ENCODE measurements at regions not wholly inside any gene's neighbourhood (a gene's known extent, or its start where the extent isn't known, plus 50 kb on each side); places are given as distances from the start of the nearest gene placed in this dataset.

DNA sequence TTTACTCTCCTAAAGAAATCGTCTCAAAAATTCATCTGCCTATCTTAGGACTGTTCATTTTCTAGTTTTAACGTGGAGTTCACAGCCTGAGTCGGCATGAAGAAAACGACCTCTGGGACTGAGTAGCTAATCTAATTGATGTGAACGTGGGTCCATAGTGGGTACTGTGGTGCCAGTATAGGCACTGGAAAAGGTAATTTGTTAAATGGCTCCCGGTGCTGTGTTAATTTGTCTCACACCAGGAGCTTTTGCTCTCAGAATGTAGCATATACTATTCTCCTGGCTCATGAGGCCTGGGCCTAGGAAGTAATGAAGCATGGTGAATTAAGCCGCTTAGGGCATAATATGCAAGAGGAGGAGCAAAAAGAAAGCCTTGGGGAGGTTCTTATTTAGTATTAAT, 414.4 kb upstream of the NXPH2 start:
- TF ChIP-seq YY1 (IDR thresholded peaks at IDR 0.05) (no peak), FOXA2 (IDR thresholded peaks at IDR 0.05) (no peak), EGR1 (IDR thresholded peaks at IDR 0.05; ENCODE audit: low read depth in 2 of 2) (no peak), RXRA (IDR thresholded peaks at IDR 0.05) (no peak), SP1 (IDR thresholded peaks at IDR 0.05) (no peak), GABPA (IDR thresholded peaks at IDR 0.05 in 1 of 2, conservative IDR thresholded peaks at IDR 0.05 in 1 of 2) (no peak), TAF1 (conservative IDR thresholded peaks at IDR 0.05) (no peak), JUND (IDR thresholded peaks at IDR 0.05) (no peak), NR2F2 (IDR thresholded peaks at IDR 0.05) (no peak)
- TF ChIP-seq, protein P1, sequence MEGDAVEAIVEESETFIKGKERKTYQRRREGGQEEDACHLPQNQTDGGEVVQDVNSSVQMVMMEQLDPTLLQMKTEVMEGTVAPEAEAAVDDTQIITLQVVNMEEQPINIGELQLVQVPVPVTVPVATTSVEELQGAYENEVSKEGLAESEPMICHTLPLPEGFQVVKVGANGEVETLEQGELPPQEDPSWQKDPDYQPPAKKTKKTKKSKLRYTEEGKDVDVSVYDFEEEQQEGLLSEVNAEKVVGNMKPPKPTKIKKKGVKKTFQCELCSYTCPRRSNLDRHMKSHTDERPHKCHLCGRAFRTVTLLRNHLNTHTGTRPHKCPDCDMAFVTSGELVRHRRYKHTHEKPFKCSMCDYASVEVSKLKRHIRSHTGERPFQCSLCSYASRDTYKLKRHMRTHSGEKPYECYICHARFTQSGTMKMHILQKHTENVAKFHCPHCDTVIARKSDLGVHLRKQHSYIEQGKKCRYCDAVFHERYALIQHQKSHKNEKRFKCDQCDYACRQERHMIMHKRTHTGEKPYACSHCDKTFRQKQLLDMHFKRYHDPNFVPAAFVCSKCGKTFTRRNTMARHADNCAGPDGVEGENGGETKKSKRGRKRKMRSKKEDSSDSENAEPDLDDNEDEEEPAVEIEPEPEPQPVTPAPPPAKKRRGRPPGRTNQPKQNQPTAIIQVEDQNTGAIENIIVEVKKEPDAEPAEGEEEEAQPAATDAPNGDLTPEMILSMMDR (IDR thresholded peaks at IDR 0.05; ENCODE audit: low read depth, low read length, missing input control): no peak
- TF ChIP-seq, protein P2, sequence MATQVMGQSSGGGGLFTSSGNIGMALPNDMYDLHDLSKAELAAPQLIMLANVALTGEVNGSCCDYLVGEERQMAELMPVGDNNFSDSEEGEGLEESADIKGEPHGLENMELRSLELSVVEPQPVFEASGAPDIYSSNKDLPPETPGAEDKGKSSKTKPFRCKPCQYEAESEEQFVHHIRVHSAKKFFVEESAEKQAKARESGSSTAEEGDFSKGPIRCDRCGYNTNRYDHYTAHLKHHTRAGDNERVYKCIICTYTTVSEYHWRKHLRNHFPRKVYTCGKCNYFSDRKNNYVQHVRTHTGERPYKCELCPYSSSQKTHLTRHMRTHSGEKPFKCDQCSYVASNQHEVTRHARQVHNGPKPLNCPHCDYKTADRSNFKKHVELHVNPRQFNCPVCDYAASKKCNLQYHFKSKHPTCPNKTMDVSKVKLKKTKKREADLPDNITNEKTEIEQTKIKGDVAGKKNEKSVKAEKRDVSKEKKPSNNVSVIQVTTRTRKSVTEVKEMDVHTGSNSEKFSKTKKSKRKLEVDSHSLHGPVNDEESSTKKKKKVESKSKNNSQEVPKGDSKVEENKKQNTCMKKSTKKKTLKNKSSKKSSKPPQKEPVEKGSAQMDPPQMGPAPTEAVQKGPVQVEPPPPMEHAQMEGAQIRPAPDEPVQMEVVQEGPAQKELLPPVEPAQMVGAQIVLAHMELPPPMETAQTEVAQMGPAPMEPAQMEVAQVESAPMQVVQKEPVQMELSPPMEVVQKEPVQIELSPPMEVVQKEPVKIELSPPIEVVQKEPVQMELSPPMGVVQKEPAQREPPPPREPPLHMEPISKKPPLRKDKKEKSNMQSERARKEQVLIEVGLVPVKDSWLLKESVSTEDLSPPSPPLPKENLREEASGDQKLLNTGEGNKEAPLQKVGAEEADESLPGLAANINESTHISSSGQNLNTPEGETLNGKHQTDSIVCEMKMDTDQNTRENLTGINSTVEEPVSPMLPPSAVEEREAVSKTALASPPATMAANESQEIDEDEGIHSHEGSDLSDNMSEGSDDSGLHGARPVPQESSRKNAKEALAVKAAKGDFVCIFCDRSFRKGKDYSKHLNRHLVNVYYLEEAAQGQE (IDR thresholded peaks at IDR 0.05): no peak
- Histone ChIP-seq H3K9me3 (ENCODE audit: control insufficient read depth in 4 of 4, low read length in 3 of 4) (no peaks in the 10 kb centered on the region), H3K27ac (ENCODE audit: low read depth in 1 of 2, low read length in 2 of 2) (no peak overlapping the region), H3K9ac (ENCODE audit: low read depth in 1 of 2, low read length in 2 of 2) (no peak overlapping the region), H3K4me3 (ENCODE audit: low read depth in 1 of 3, low read length in 3 of 3) (no peak overlapping the region), H3K27me3 (ENCODE audit: control insufficient read depth in 4 of 4, insufficient read depth in 4 of 4, low read length in 3 of 4) (no peaks in the 10 kb centered on the region), H3K36me3 (ENCODE audit: control insufficient read depth in 4 of 4, insufficient read depth in 3 of 4, low read depth in 1 of 4, low read length in 3 of 4) (no peaks in the 10 kb centered on the region), H3K4me1 (ENCODE audit: control insufficient read depth in 4 of 4, insufficient read depth in 4 of 4, low read length in 3 of 4) (no peaks in the 10 kb centered on the region)
- DNase-seq (ENCODE audit: low spot score): no peak
- WGBS: 83% methylated on average over 7 of the region's 7 CpGs

DNA sequence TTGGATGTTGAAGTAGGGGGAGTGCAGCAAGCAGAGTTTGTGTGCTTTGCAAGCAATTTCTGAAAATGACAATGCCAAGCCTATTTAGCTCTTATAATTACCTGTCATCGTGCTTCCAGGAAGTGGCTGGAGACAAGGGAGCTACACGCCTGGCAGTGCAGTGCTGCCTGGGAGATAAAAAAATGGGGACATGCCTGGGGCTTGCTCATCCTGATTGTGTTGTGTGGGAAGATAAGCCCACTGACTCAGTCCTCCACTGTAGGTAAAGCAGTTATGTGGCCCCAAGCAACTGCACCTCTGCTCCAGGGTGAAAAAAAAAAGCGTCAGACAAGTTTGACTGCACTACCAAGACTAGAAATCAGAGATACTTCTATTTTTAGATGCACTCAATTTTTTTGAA, 396.9 kb upstream of the NXPH2 start:
- Histone ChIP-seq H3K9ac (ENCODE audit: low read depth in 1 of 2, low read length in 2 of 2) (no peak overlapping the region), H3K4me3 (ENCODE audit: low read depth in 1 of 3, low read length in 3 of 3) (no peak overlapping the region), H3K9me3 (ENCODE audit: control insufficient read depth in 4 of 4, low read length in 3 of 4) (no peaks in the 10 kb centered on the region), H3K36me3 (ENCODE audit: control insufficient read depth in 4 of 4, insufficient read depth in 3 of 4, low read depth in 1 of 4, low read length in 3 of 4) (no peaks in the 10 kb centered on the region), H3K27me3 (ENCODE audit: control insufficient read depth in 4 of 4, insufficient read depth in 4 of 4, low read length in 3 of 4) (no peaks in the 10 kb centered on the region), H3K4me1 (ENCODE audit: control insufficient read depth in 4 of 4, insufficient read depth in 4 of 4, low read length in 3 of 4) (no peaks in the 10 kb centered on the region), H3K27ac (ENCODE audit: low read depth in 1 of 2, low read length in 2 of 2) (no peak overlapping the region)
- DNase-seq (ENCODE audit: low spot score): no peak
- WGBS: 57% methylated on average over 3 of the region's 3 CpGs
- TF ChIP-seq SP1 (IDR thresholded peaks at IDR 0.05) (no peak), GABPA (IDR thresholded peaks at IDR 0.05 in 1 of 2, conservative IDR thresholded peaks at IDR 0.05 in 1 of 2) (no peak), HNF4A (conservative IDR thresholded peaks at IDR 0.05) (no peak), FOXA1 (IDR thresholded peaks at IDR 0.05) (no peak), RXRA (IDR thresholded peaks at IDR 0.05) (no peak)

DNA sequence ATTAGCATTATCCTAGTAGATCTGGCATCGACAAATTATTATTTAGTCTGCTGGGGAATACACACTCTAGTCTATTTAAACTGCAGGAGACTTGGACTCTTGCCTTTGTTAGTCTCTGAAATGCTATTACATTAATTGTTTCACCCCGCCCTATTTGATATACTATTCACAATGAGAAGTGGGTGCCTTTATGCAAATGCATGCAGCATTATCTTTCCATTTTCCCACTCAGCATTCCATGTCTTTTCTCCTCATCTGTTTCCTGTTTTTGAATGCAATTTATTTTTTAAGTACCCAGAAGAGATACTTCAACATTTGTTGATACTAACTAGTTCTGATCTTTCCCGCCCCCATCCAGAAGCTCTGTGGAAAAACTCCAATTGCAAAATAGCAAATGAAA, 395.3 kb upstream of the NXPH2 start:
- 70% methylated on average over 3 of the region's 3 CpGs for WGBS
- no peak for DNase-seq (ENCODE audit: low spot score)
- H3K4me3 ChIP-seq (ENCODE audit: low read depth in 1 of 3, low read length in 3 of 3): no peak overlapping the region
- no peaks in the 10 kb centered on the region for H3K27me3 ChIP-seq (ENCODE audit: control insufficient read depth in 4 of 4, insufficient read depth in 4 of 4, low read length in 3 of 4)
- H3K36me3 ChIP-seq (ENCODE audit: control insufficient read depth in 4 of 4, insufficient read depth in 3 of 4, low read depth in 1 of 4, low read length in 3 of 4): no peaks in the 10 kb centered on the region
- no peaks in the 10 kb centered on the region for H3K9me3 ChIP-seq (ENCODE audit: control insufficient read depth in 4 of 4, low read length in 3 of 4)
- H3K27ac ChIP-seq (ENCODE audit: low read depth in 1 of 2, low read length in 2 of 2): no peak overlapping the region
- TF ChIP-seq, protein P3, sequence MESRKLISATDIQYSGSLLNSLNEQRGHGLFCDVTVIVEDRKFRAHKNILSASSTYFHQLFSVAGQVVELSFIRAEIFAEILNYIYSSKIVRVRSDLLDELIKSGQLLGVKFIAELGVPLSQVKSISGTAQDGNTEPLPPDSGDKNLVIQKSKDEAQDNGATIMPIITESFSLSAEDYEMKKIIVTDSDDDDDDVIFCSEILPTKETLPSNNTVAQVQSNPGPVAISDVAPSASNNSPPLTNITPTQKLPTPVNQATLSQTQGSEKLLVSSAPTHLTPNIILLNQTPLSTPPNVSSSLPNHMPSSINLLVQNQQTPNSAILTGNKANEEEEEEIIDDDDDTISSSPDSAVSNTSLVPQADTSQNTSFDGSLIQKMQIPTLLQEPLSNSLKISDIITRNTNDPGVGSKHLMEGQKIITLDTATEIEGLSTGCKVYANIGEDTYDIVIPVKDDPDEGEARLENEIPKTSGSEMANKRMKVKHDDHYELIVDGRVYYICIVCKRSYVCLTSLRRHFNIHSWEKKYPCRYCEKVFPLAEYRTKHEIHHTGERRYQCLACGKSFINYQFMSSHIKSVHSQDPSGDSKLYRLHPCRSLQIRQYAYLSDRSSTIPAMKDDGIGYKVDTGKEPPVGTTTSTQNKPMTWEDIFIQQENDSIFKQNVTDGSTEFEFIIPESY (IDR thresholded peaks at IDR 0.05): no peak
- no peaks in the 10 kb centered on the region for H3K4me1 ChIP-seq (ENCODE audit: control insufficient read depth in 4 of 4, insufficient read depth in 4 of 4, low read length in 3 of 4)
- no peak overlapping the region for H3K9ac ChIP-seq (ENCODE audit: low read depth in 1 of 2, low read length in 2 of 2)

Measured in liver (tissue), 8 donors.